HepG2 (cell line): ENCODE measurements at regions not wholly inside any gene's neighbourhood (a gene's known extent, or its start where the extent isn't known, plus 50 kb on each side); places are given as distances from the start of the nearest gene placed in this dataset.

Experiments
- ATAC-seq: fragments of 200-7000 bp; cut with Tn5 transposase; 3 replicates; pipeline ENCODE4 v1.9.1; 2020; ENCODE audit warnings: mild to moderate bottlenecking, moderate library complexity
- BruUV-seq: library from RNA; stranded (reverse); fragments of 400-500 nt; replicated peaks from 2 replicates; lab custom pipeline; 2021; lab: Mats Ljungman, UMichigan
- CTCF ChIA-PET: fragments of 300-600 bp; formaldehyde crosslinking; extraction: SDS; loops from one replicate; lab custom pipeline; 2021; ENCODE audit warnings: low total read pairs, inconsistent platforms, low intra/inter-chr PET ratio; lab: Yijun Ruan, JAX
- POLR2A ChIA-PET: fragments of 350-600 bp; sonication (Branson Sonifier 250); formaldehyde crosslinking; loops from one replicate; lab custom pipeline; 2020; ENCODE audit warnings: antibody characterized with exemption, inconsistent platforms; lab: Yijun Ruan, JAX
- DNase-seq: peaks from one replicate; pipeline ENCODE4 v3.0.0-alpha.2; 2015; ENCODE audit warnings: low spot score
- FAIRE-seq: peaks from 3 replicates; lab custom pipeline; 2011; peaks lifted over from hg19 to GRCh38; lab: Jason Lieb, UNC
- H2AFZ ChIP-seq: one replicate; pipeline ENCODE4 v1.6.1; 2011; ENCODE audit warnings: low read length, inconsistent platforms
- H3K27ac ChIP-seq: fragments of 300-600 bp; 3 replicates; pipeline ENCODE4 v1.8.0; 2011; ENCODE audit warnings: mixed run types, mild to moderate bottlenecking, mixed read lengths, low read length, inconsistent platforms; ENCODE audit not compliant: insufficient read depth; ENCODE audit errors: extremely low read length
- H3K27me3 ChIP-seq, 2 experiments: fragments of 200-600 bp in 1 of 2; 2 replicates in 1 of 2; 3 replicates in 1 of 2; pipeline versions ENCODE4 v1.6.0 to v1.8.0; 2011; ENCODE audit warnings: low read length in 2 of 2, mild to moderate bottlenecking in 2 of 2, moderate library complexity in 2 of 2, inconsistent platforms in 1 of 2; ENCODE audit not compliant: insufficient read depth in 2 of 2, control insufficient read depth in 1 of 2
- H3K36me3 ChIP-seq, 2 experiments: fragments of 200-600 bp in 1 of 2; replicated peaks in 1 of 2; 2 replicates in 1 of 2; 3 replicates in 1 of 2; pipeline versions ENCODE4 v1.5.1 to v1.8.0; 2011; ENCODE audit warnings: low read length in 2 of 2, inconsistent platforms in 1 of 2; ENCODE audit not compliant: insufficient read depth in 2 of 2, control insufficient read depth in 1 of 2
- H3K4me1 ChIP-seq: 2 replicates; pipeline ENCODE4 v1.5.1; 2012; ENCODE audit warnings: low read length, inconsistent platforms; ENCODE audit not compliant: insufficient read depth
- H3K4me2 ChIP-seq: 2 replicates; pipeline ENCODE4 v1.6.0; 2011; ENCODE audit warnings: low read depth, low read length, inconsistent platforms
- H3K4me3 ChIP-seq, 3 experiments: fragments of 200-600 bp in 1 of 3; sonication (generic), shearing (Covaris generic) in 1 of 3; replicated peaks in 1 of 3; 2 replicates each; pipeline ENCODE4 v1.5.1; 2011 to 2016; ENCODE audit warnings: low read length in 3 of 3, inconsistent platforms in 2 of 3, low read depth in 2 of 3, mild to moderate bottlenecking in 2 of 3, control low read depth in 1 of 3, mixed read lengths in 1 of 3; ENCODE audit not compliant: insufficient read depth in 1 of 3
- H3K79me2 ChIP-seq: one replicate; pipeline ENCODE4 v1.6.1; 2011; ENCODE audit warnings: low read length, inconsistent platforms; ENCODE audit not compliant: insufficient read depth
- H3K9ac ChIP-seq: 2 replicates; pipeline ENCODE4 v1.6.0; 2011; ENCODE audit warnings: mild to moderate bottlenecking, low read depth, low read length, inconsistent platforms; ENCODE audit not compliant: insufficient read depth
- H3K9me3 ChIP-seq: 2 replicates; pipeline ENCODE4 v1.5.1; 2012; ENCODE audit warnings: mild to moderate bottlenecking, low read length
- H4K20me1 ChIP-seq: 2 replicates; pipeline ENCODE4 v1.6.0; 2011; ENCODE audit warnings: inconsistent platforms, mild to moderate bottlenecking, low read length, moderate library complexity; ENCODE audit not compliant: insufficient read depth
- AHDC1 ChIP-seq: sonication (generic); formaldehyde crosslinking; IDR thresholded peaks from 2 replicates; pipeline ENCODE4 v1.5.1; 2020; ENCODE audit warnings: mild to moderate bottlenecking, missing genetic modification reagents, borderline replicate concordance
- SALL2 ChIP-seq: sonication (generic); formaldehyde crosslinking; IDR thresholded peaks from 2 replicates; pipeline ENCODE4 v1.8.1; 2023; ENCODE audit warnings: mild to moderate bottlenecking, missing genetic modification reagents, inconsistent platforms
- SAP130 ChIP-seq: IDR thresholded peaks from 2 replicates; pipeline ENCODE4 v1.6.1; 2016; ENCODE audit warnings: low read depth
- STAG1 ChIP-seq: sonication (generic); formaldehyde crosslinking; IDR thresholded peaks from 2 replicates; pipeline ENCODE4 v1.4.0; 2020; ENCODE audit warnings: missing genetic modification reagents
- TIGD3 ChIP-seq: sonication (generic); formaldehyde crosslinking; IDR thresholded peaks from 2 replicates; pipeline ENCODE4 v1.5.1; 2020; ENCODE audit warnings: mild to moderate bottlenecking, missing genetic modification reagents, borderline replicate concordance
- ZNF672 ChIP-seq: sonication (generic); formaldehyde crosslinking; IDR thresholded peaks from 2 replicates; pipeline ENCODE4 v1.8.1; 2022; ENCODE audit warnings: missing genetic modification reagents
- ZNF777 ChIP-seq: sonication (generic); formaldehyde crosslinking; IDR thresholded peaks from 2 replicates; pipeline ENCODE4 v1.4.0; 2020; ENCODE audit warnings: missing genetic modification reagents
- WGBS: methylation state at CpG from one replicate; pipeline ENCODE4 v1.1.6; 2017; ENCODE audit warnings: low lambda C conversion rate; 5-methylcytosine and 5-hydroxymethylcytosine counted together
- in situ Hi-C: cut with HindIII; loops from 2 replicates; pipeline ENCODE4 v1.10.0; 2017; ENCODE audit warnings: low pct_unique_long_range_greater_than_20kb; ENCODE audit not compliant: extremely low pct_ligation_motif_present
- intact Hi-C: fragments of 100-400 bp; cut with micrococcal nuclease; formaldehyde crosslinking; loops from one replicate; pipeline ENCODE4 v1.10.0; 2022; ENCODE audit not compliant: unreplicated experiment

- Histone ChIP-seq H3K27ac (no peak overlapping the region), H3K4me1 (no peaks in the 10 kb centered on the region), H3K4me2 (no peak overlapping the region), H3K36me3 (no peaks in the 10 kb centered on the region), H3K27me3 (peaks cover 5 to 37% of the 10 kb centered on the region in 2 experiments; a peak in 4 of 5 replicates), H3K79me2 (no peaks in the 10 kb centered on the region), H2AFZ (no peak overlapping the region), H3K4me3 (no peak overlapping the region), H4K20me1 (no peaks in the 10 kb centered on the region), H3K9me3 (no peaks in the 10 kb centered on the region), H3K9ac (no peak overlapping the region)
- ATAC-seq (no peak), DNase-seq (no peak), FAIRE-seq (no peak)
- in situ Hi-C loops (loop anchor here (25.0 kb wide), 1 partner anchor 140 kb away; the partner anchor contains the start of gene C1orf174), intact Hi-C loops (no loop called here)
- ChIA-PET CTCF (no interaction called here), POLR2A (no interaction called here)
- no peak for TF ChIP-seq ZNF777 (CRISPR knock-in tag)
- no peak for TF ChIP-seq STAG1 (CRISPR knock-in tag)
- TF ChIP-seq TIGD3 (CRISPR knock-in tag): no peak
- TF ChIP-seq ZNF672 (CRISPR knock-in tag): no peak
- TF ChIP-seq SALL2 (CRISPR knock-in tag): no peak
- TF ChIP-seq AHDC1 (CRISPR knock-in tag): no peak
- TF ChIP-seq SAP130 (CRISPR knock-in tag): no peak
- BruUV-seq: no TSS peak
- 30% methylated on average over 6 of the region's 6 CpGs for WGBS
These were observed 152.6 kb upstream of the C1orf174 start for GRCh38 chr1:4052657-4053056.
